DND-41 (cell line): ENCODE measurements at regions not wholly inside any gene's neighbourhood (a gene's known extent, or its start where the extent isn't known, plus 50 kb on each side); places are given as distances from the start of the nearest gene placed in this dataset.

Source experiments
- CTCF ChIP-seq: IDR thresholded peaks from 2 replicates; pipeline ENCODE4 v1.5.1; 2012; ENCODE audit warnings: borderline replicate concordance, low read length, moderate library complexity, mild to moderate bottlenecking; ENCODE audit not compliant: poor library complexity, severe bottlenecking; ENCODE audit errors: extremely low read depth
- EZH2 ChIP-seq: IDR thresholded peaks from 3 replicates; pipeline ENCODE4 v1.6.1; 2012; ENCODE audit warnings: borderline replicate concordance, low read depth, mild to moderate bottlenecking, moderate library complexity, low read length, inconsistent platforms; ENCODE audit not compliant: severe bottlenecking

- no peak for TF ChIP-seq EZH2
- no peak for TF ChIP-seq CTCF
These were observed 91.4 kb upstream of the ASAP2 start for GRCh38 chr2:9115229-9115628.
